Upper lobe of left lung (tissue), 6 donors: ENCODE measurements at regions not wholly inside any gene's neighbourhood (a gene's known extent, or its start where the extent isn't known, plus 50 kb on each side); places are given as distances from the start of the nearest gene placed in this dataset.

Source experiments
- ATAC-seq, 2 donors: fragments of 200-7000 bp; cut with Tn5 transposase; one replicate each; pipeline ENCODE4 v1.9.1; 2022; ENCODE audit warnings: mild to moderate bottlenecking in 2 of 2, moderate library complexity in 2 of 2; ENCODE audit not compliant: low FRiP score in 2 of 2
- DNase-seq, 2 donors: peaks; one replicate each; pipeline ENCODE4 v3.0.0-alpha.2; 2019 to 2020
- H3K27ac ChIP-seq, 4 donors: fragments of 200-600 bp; sonication (generic); one replicate each; pipeline ENCODE4 v1.5.1; 2016 to 2019
- H3K27me3 ChIP-seq, 4 donors: fragments of 200-600 bp; sonication (generic); one replicate each; pipeline ENCODE4 v1.5.1; 2017 to 2019
- H3K36me3 ChIP-seq, 4 donors: fragments of 200-600 bp; sonication (generic); one replicate each; pipeline ENCODE4 v1.5.1; 2016 to 2019
- H3K4me1 ChIP-seq, 4 donors: fragments of 200-600 bp; sonication (generic); one replicate each; pipeline ENCODE4 v1.5.1; 2018 to 2019
- H3K4me3 ChIP-seq, 4 donors: fragments of 200-600 bp; sonication (generic); one replicate each; pipeline ENCODE4 v1.5.1; 2017 to 2019; ENCODE audit warnings: mild to moderate bottlenecking in 2 of 4, moderate library complexity in 1 of 4
- H3K9me3 ChIP-seq, 4 donors: fragments of 200-600 bp; sonication (generic); one replicate each; pipeline ENCODE4 v1.5.1; 2018 to 2019
- CTCF ChIP-seq, 6 experiments: fragments of 450-650 bp in 4 of 6; fragments of 200-600 bp in 2 of 6; sonication (generic) in 2 of 6; IDR thresholded peaks; one replicate each; pipeline ENCODE4 v1.5.1; 2016 to 2019; ENCODE audit warnings: antibody characterized with exemption in 6 of 6
- EP300 ChIP-seq, 4 donors: sonication (generic); formaldehyde crosslinking; IDR thresholded peaks; one replicate each; pipeline ENCODE4 v1.5.1; 2017; ENCODE audit warnings: antibody characterized with exemption in 4 of 4, control low read depth in 2 of 4
- POLR2A ChIP-seq, 4 donors: fragments of 450-650 bp; IDR thresholded peaks; one replicate each; pipeline ENCODE4 v1.5.1; 2016 to 2017; ENCODE audit warnings: antibody characterized with exemption in 4 of 4, mild to moderate bottlenecking in 2 of 4
- POLR2AphosphoS5 ChIP-seq, 2 donors: sonication (generic); formaldehyde crosslinking; IDR thresholded peaks; one replicate each; pipeline ENCODE4 v1.5.1; 2017; ENCODE audit warnings: antibody characterized with exemption in 2 of 2
- WGBS, 2 donors: methylation state at CpG; one replicate each; pipeline ENCODE4 v1.1.5; 2017 to 2018; 5-methylcytosine and 5-hydroxymethylcytosine counted together
- donor health status: DM: no; HTN: no; CAD: no; lungs with moderate emphysema.
- donor health status: DM: no; HTN: yes; CAD: no; lungs with severe emphysema.

DNA sequence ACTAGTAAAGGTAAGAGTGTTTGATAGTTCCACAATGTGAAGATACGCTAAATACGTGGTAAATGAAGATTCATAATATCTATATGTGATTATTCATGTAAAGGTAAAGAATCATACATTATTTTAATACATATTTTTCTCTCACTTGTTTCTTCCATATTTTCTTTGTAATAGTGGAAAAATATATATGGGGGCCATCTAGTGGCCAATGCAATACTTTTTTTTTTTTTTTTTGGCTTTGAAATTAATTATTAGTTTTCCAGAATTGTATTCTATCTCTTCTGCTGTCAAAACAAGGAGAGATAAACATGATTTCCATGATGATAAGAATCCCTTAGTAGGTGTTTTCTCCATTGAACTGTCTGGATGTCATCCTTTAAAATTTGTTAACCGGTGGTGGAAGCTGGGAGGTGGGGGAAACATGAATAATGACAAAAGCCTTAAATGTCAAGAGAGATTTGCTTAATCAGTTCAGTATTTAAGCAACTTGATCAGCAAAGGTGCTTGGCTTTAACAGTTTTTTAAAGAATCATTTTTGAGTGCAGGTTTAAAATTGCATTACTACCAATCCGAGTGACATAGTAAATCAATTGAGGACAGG lies 508.7 kb upstream of the HTR2C start:
- Histone ChIP-seq H3K9me3 (no peaks in the 10 kb centered on the region), H3K27ac (no peak overlapping the region), H3K36me3 (no peaks in the 10 kb centered on the region), H3K27me3 (no peaks in the 10 kb centered on the region), H3K4me1 (no peaks in the 10 kb centered on the region), H3K4me3 (no peak overlapping the region)
- ATAC-seq (no peak), DNase-seq (no peak)
- TF ChIP-seq EP300 (IDR thresholded peaks at IDR 0.05) (no peak), CTCF (IDR thresholded peaks at IDR 0.05) (peak in 1 of 6 experiments; percentile 15)
- 54 to 70% methylated on average over 4 of the region's 4 CpGs for WGBS, 2 donors

DNA sequence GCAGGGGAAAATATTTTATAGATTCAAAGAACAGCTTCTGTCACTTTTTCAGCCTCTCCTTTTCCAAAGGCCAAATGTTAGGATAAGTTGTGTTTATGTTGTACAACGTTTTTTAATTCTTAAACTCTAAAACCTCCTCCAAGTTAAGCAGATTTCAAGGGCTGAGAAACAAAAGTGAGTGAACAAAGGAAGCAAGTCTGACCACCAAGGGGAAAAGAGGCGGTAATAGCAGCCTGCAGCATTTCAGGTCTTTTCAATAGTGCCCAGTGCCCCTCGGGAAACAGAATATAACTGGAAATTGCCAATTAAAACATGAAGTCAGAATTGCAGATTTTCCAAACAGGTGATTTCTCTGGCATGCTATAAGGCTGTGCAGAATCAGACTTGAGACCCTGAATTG lies 510.0 kb upstream of the HTR2C start:
- ATAC-seq (no peak), DNase-seq (no peak)
- 38 to 49% methylated on average over 3 of the region's 3 CpGs for WGBS, 2 donors
- no peaks in the 10 kb centered on the region for H3K36me3 ChIP-seq
- no peaks in the 10 kb centered on the region for H3K9me3 ChIP-seq
- no peaks in the 10 kb centered on the region for H3K27me3 ChIP-seq
- no peak overlapping the region for H3K27ac ChIP-seq
- H3K4me1 ChIP-seq, result no peaks in the 10 kb centered on the region
- H3K4me3 ChIP-seq, result no peak overlapping the region
- no peak for TF ChIP-seq EP300 (IDR thresholded peaks at IDR 0.05)
- TF ChIP-seq POLR2AphosphoS5 (IDR thresholded peaks at IDR 0.05), result no peak
- TF ChIP-seq CTCF (IDR thresholded peaks at IDR 0.05), result no peak
- TF ChIP-seq POLR2A (IDR thresholded peaks at IDR 0.05), result no peak

DNA sequence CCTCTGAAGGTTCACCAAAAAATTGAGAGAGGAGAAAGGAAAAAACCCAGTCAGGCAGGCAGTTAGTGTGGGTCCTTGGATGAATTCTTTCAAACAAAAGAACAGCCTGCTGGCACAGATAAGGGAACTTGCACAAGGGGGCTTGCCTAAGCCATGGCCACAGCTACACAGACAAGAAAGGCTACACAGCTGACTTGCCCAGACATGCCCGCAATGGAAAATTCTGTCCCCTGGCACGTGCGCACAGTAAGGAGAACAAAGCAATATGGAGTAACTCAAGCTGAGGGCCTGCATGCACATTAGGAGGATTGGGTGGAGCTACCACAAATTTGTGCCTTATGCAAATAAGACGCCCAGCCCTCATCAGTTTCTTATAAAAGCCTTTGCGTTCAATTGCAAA lies 512.5 kb upstream of the HTR2C start:
- H3K27me3 ChIP-seq, result no peaks in the 10 kb centered on the region
- no peak overlapping the region for H3K4me3 ChIP-seq
- TF ChIP-seq POLR2AphosphoS5 (IDR thresholded peaks at IDR 0.05), result no peak
- no peak for TF ChIP-seq POLR2A (IDR thresholded peaks at IDR 0.05)
- TF ChIP-seq CTCF (IDR thresholded peaks at IDR 0.05), result no peak
- TF ChIP-seq EP300 (IDR thresholded peaks at IDR 0.05), result no peak
- no peak overlapping the region for H3K27ac ChIP-seq
- DNase-seq (no peak), ATAC-seq (no peak)
- WGBS, 2 donors, result 89 to 93% methylated on average over 5 of the region's 5 CpGs
- no peaks in the 10 kb centered on the region for H3K4me1 ChIP-seq
- no peaks in the 10 kb centered on the region for H3K36me3 ChIP-seq
- H3K9me3 ChIP-seq, result no peaks in the 10 kb centered on the region

DNA sequence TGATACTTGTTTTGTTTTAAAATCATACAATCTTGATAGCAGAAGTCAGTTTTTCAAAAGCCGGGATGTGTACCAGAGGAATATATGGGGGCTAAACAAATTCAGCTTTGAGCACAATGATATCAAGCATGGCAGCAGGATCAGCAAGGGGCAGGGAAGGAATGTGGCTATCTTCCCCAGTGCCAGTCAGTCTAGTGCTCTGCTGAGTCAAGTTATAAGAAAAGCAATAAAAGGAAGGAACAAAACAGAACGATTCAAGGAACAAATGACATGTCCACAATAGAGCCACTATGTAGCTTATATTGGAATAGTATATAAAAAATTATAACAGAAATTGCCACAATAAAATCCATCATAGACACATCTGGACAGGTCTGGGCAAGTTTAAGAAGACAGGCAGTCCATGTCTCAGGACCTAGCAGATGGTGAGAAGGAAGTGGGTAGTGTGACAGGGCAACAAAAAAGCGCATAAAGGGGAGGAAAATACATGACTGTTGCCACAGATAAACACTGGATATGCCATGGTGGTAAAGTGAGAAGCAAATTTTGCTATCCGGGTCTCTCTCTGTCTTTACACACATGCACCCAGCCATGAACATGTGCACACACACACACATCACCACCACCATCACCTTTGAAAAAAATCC lies 518.2 kb upstream of the HTR2C start:
- Histone ChIP-seq H3K36me3 (no peaks in the 10 kb centered on the region), H3K9me3 (no peaks in the 10 kb centered on the region), H3K27me3 (no peaks in the 10 kb centered on the region), H3K27ac (no peak overlapping the region), H3K4me1 (no peaks in the 10 kb centered on the region), H3K4me3 (no peak overlapping the region)
- ATAC-seq (no peak), DNase-seq (no peak)
- no peak for TF ChIP-seq POLR2A (IDR thresholded peaks at IDR 0.05)
- no peak for TF ChIP-seq EP300 (IDR thresholded peaks at IDR 0.05)
- no peak for TF ChIP-seq POLR2AphosphoS5 (IDR thresholded peaks at IDR 0.05)
- no peak for TF ChIP-seq CTCF (IDR thresholded peaks at IDR 0.05)
- 68 to 74% methylated on average over 4 of the region's 4 CpGs for WGBS, 2 donors

DNA sequence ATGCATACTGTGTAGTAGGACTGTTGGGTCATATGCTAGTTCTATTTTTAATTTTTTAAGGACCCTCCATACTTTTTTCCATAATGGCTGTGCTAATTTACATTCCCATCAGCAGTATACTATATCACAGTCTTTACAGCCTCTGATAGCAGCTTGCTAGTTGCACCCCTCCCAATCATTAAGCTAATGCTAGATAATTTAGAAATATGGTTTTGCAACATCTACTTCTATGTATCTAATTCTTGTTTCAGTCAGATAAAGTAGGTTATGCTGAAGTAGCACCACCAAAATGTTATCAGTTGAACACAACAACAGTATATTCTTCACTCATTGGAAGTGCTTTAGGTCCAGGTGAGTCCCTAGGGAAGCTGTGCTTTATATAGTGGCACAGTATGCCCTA lies 522.7 kb upstream of the HTR2C start:
- no peaks in the 10 kb centered on the region for H3K4me1 ChIP-seq
- ATAC-seq, result no peak
- no peak for TF ChIP-seq CTCF (IDR thresholded peaks at IDR 0.05)
- TF ChIP-seq POLR2AphosphoS5 (IDR thresholded peaks at IDR 0.05), result no peak
- TF ChIP-seq POLR2A (IDR thresholded peaks at IDR 0.05), result no peak
- TF ChIP-seq EP300 (IDR thresholded peaks at IDR 0.05), result no peak

More for the DNA sequence above, 522.7 kb upstream of the HTR2C start:
- H3K9me3 ChIP-seq, result no peaks in the 10 kb centered on the region
- H3K36me3 ChIP-seq, result no peaks in the 10 kb centered on the region
- H3K4me3 ChIP-seq, result no peak overlapping the region
- no peak for DNase-seq
- H3K27me3 ChIP-seq, result no peaks in the 10 kb centered on the region
- H3K27ac ChIP-seq, result no peak overlapping the region
